Suppressor macrophage (primary cell): ENCODE measurements at regions not wholly inside any gene's neighbourhood (a gene's known extent, or its start where the extent isn't known, plus 50 kb on each side); places are given as distances from the start of the nearest gene placed in this dataset.
"Not testable (repeated sequence)": the region's sequence is repeated elsewhere in the genome, so short reads cannot be mapped to it uniquely, and the experiment has no call there.

Experiments used
- DNase-seq, 4 experiments: peaks; one replicate each; pipeline ENCODE4 v3.0.0-alpha.2; 2020 to 2022

- DNase-seq = no peak
Observed at GRCh38 chr18:76634564-76634963, 139.5 kb upstream of the ZNF516 start.

- peak; percentile 47 to 73 (median 63) for DNase-seq
Observed at GRCh38 chr18:76633588-76634269, 138.7 kb upstream of the ZNF516 start.

- no peak for DNase-seq
Observed at GRCh38 chr18:76627444-76627843, 132.4 kb upstream of the ZNF516 start.

- peak in 2 of 4 experiments; percentile 50 to 67 for DNase-seq
Observed at GRCh38 chr18:76626991-76627390, 131.9 kb upstream of the ZNF516 start.

- no peak for DNase-seq
Observed at GRCh38 chr18:76622651-76623050, 127.6 kb upstream of the ZNF516 start.

GRCh38 chr18:76621782-76622495 is 126.9 kb upstream of the ZNF516 start:
- peak; percentile 36 to 79 (median 64) for DNase-seq

GRCh38 chr18:76621226-76621625 is 126.2 kb upstream of the ZNF516 start:
- DNase-seq = no peak

- peak; percentile 72 to 86 (median 82) for DNase-seq
Observed at GRCh38 chr18:76620321-76621170, 125.5 kb upstream of the ZNF516 start.

- peak; percentile 65 to 87 (median 80) for DNase-seq
Observed at GRCh38 chr18:76619621-76620315, 124.7 kb upstream of the ZNF516 start.

GRCh38 chr18:76619261-76619620 is 124.2 kb upstream of the ZNF516 start:
- DNase-seq = peak; percentile 49 to 73 (median 66)

GRCh38 chr18:76618721-76619120 is 123.7 kb upstream of the ZNF516 start:
- DNase-seq = peak in 1 of 4 experiments; percentile 32

GRCh38 chr18:76616373-76616772 is 121.3 kb upstream of the ZNF516 start:
- no peak for DNase-seq

GRCh38 chr18:76615065-76615733 is 120.2 kb upstream of the ZNF516 start:
- DNase-seq = no peak

- DNase-seq = no peak
Observed at GRCh38 chr18:76613755-76614120, 118.7 kb upstream of the ZNF516 start.

- DNase-seq = no peak
Observed at GRCh38 chr18:76613053-76613754, 118.2 kb upstream of the ZNF516 start.

- not testable (repeated sequence) for DNase-seq
Observed at GRCh38 chr18:76611750-76612045, 116.7 kb upstream of the ZNF516 start.

- DNase-seq = no peak
Observed at GRCh38 chr18:76610933-76611749, 116.1 kb upstream of the ZNF516 start.

GRCh38 chr18:76610012-76610411 is 115.0 kb upstream of the ZNF516 start:
- DNase-seq = no peak

- no peak for DNase-seq
Observed at GRCh38 chr18:76605341-76605929, 110.4 kb upstream of the ZNF516 start.

- DNase-seq = no peak
Observed at GRCh38 chr18:76604935-76605240, 109.8 kb upstream of the ZNF516 start.
